Caco-2 (cell line): ENCODE measurements at regions not wholly inside any gene's neighbourhood (a gene's known extent, or its start where the extent isn't known, plus 50 kb on each side); places are given as distances from the start of the nearest gene placed in this dataset.
A peak's percentile ranks its signal among the peaks of the same experiment; 100 is the strongest.

Experiments used
- BruUV-seq: library from RNA; stranded (reverse); fragments of 400-500 nt; replicated peaks from 2 replicates; lab custom pipeline; 2021; lab: Mats Ljungman, UMichigan
- CTCF ChIA-PET: fragments of 300-600 bp; sonication (Branson Sonifier 250); formaldehyde crosslinking; loops from one replicate; lab custom pipeline; 2022; ENCODE audit warnings: antibody characterized with exemption; lab: Charles Lee
- POLR2A ChIA-PET: fragments of 300-600 bp; sonication (Branson Sonifier 250); formaldehyde crosslinking; loops from one replicate; lab custom pipeline; 2022; ENCODE audit warnings: antibody characterized with exemption; lab: Charles Lee
- DNase-seq, 2 experiments: peaks; one replicate each; pipeline versions ENCODE4 v3.0.0 to v3.0.0-alpha.2; 2020 to 2022
- H3K27me3 ChIP-seq: replicated peaks from 2 replicates; pipeline ENCODE4 v1.6.0; 2011; ENCODE audit warnings: low read length; ENCODE audit not compliant: control insufficient read depth, insufficient read depth
- H3K36me3 ChIP-seq: 2 replicates; pipeline ENCODE4 v1.5.1; 2011; ENCODE audit warnings: low read length; ENCODE audit not compliant: control insufficient read depth, insufficient read depth
- H3K4me1 ChIP-seq: fragments of 250-450 bp; sonication (Bioruptor Pico); 2 replicates; pipeline ENCODE4 v1.5.1; 2020; ENCODE audit warnings: mild to moderate bottlenecking
- H3K4me3 ChIP-seq: 2 replicates; pipeline ENCODE4 v1.5.1; 2011; ENCODE audit warnings: low read depth, mild to moderate bottlenecking, control low read depth, low read length
- H3K9me3 ChIP-seq: fragments of 250-450 bp; sonication (Bioruptor Pico); 2 replicates; pipeline ENCODE4 v1.5.1; 2020; ENCODE audit warnings: mild to moderate bottlenecking, moderate library complexity
- H3K27ac Mint-ChIP-seq: one replicate; pipeline ENCODE4 v1.8.0; 2022; ENCODE audit warnings: mixed read lengths; ENCODE audit not compliant: unreplicated experiment
- H3K27me3 Mint-ChIP-seq: one replicate; pipeline ENCODE4 v1.8.0; 2022; ENCODE audit warnings: mixed read lengths; ENCODE audit not compliant: insufficient read depth, unreplicated experiment
- H3K36me3 Mint-ChIP-seq: one replicate; pipeline ENCODE4 v1.8.0; 2022; ENCODE audit warnings: mild to moderate bottlenecking, mixed read lengths; ENCODE audit not compliant: insufficient read depth, unreplicated experiment
- H3K4me1 Mint-ChIP-seq: one replicate; pipeline ENCODE4 v1.8.0; 2022; ENCODE audit warnings: low read depth, mixed read lengths; ENCODE audit not compliant: unreplicated experiment
- H3K4me3 Mint-ChIP-seq: one replicate; pipeline ENCODE4 v1.8.0; 2022; ENCODE audit warnings: mild to moderate bottlenecking, moderate library complexity, mixed read lengths; ENCODE audit not compliant: unreplicated experiment
- H3K9me3 Mint-ChIP-seq: one replicate; pipeline ENCODE4 v1.8.0; 2022; ENCODE audit warnings: mixed read lengths; ENCODE audit not compliant: unreplicated experiment
- CTCF ChIP-seq, 2 experiments: fragments of 200-600 bp in 1 of 2; IDR thresholded peaks; 1 replicate in 1 of 2; 2 replicates in 1 of 2; pipeline versions ENCODE4 v1.5.1 to v1.8.0; 2011 to 2022; ENCODE audit warnings: antibody characterized with exemption in 1 of 2, control low read depth in 1 of 2, inconsistent platforms in 1 of 2, low read depth in 1 of 2, low read length in 1 of 2, mild to moderate bottlenecking in 1 of 2, moderate library complexity in 1 of 2; ENCODE audit not compliant: insufficient read depth in 1 of 2, severe bottlenecking in 1 of 2, unreplicated experiment in 1 of 2
- intact Hi-C: fragments of 100-400 bp; cut with micrococcal nuclease; formaldehyde crosslinking; loops from one replicate; pipeline ENCODE4 v1.10.0; 2022; ENCODE audit not compliant: unreplicated experiment

- ChIA-PET CTCF (interaction anchor here (0.6 to 1.8 kb wide), 7 partner anchors 9 to 69 kb away, joined by 3 to 6 read pairs (median 4); no protein-coding TSS in a partner anchor), POLR2A (interaction anchor here (0.6 to 2.9 kb wide), 10 partner anchors 9 to 88 kb away, joined by 3 to 48 read pairs (median 6); partner anchors contain the start of gene CHD2)
- Histone ChIP-seq H3K4me1 (peaks cover 38% of the 10 kb centered on the region), H3K9me3 (no peaks in the 10 kb centered on the region), H3K4me3 (peak overlapping the region; percentile 17), H3K27me3 (no peaks in the 10 kb centered on the region), H3K36me3 (no peaks in the 10 kb centered on the region)
- intact Hi-C loops: loop anchor here (1.0 to 2.0 kb wide), 5 partner anchors 11 to 80 kb away; partner anchors contain the start of gene CHD2
- Mint-ChIP-seq H3K9me3 (no peaks in the 10 kb centered on the region), H3K27me3 (no peaks in the 10 kb centered on the region), H3K36me3 (peaks cover 20% of the 10 kb centered on the region), H3K4me1 (peaks cover 33% of the 10 kb centered on the region), H3K27ac (peak overlapping the region; percentile 94), H3K4me3 (peak overlapping the region; percentile 83)
- TF ChIP-seq CTCF (IDR thresholded peaks at IDR 0.05; ENCODE audit: insufficient read depth in 1 of 2, low read depth in 1 of 2, low read length in 1 of 2, severe bottlenecking in 1 of 2, unreplicated experiment in 1 of 2): no peak
- TSS peak; percentile 63 for BruUV-seq
- peak; percentile 93 to 95 for DNase-seq
These were observed 79.7 kb upstream of the CHD2 start for GRCh38 chr15:92820236-92821021.

- H3K4me3 ChIP-seq: no peak overlapping the region
- ChIA-PET POLR2A (interaction anchor here (1.2 to 1.7 kb wide), 2 partner anchors 10 to 61 kb away, joined by 6 to 7 read pairs; no protein-coding TSS in a partner anchor), CTCF (interaction anchor here (0.6 to 0.8 kb wide), 2 partner anchors 12 to 18 kb away, joined by 3 read pairs; no protein-coding TSS in a partner anchor)
- Mint-ChIP-seq H3K36me3 (peaks cover 20% of the 10 kb centered on the region), H3K27ac (peak overlapping the region; percentile 94), H3K4me1 (peaks cover 41% of the 10 kb centered on the region), H3K27me3 (no peaks in the 10 kb centered on the region), H3K9me3 (no peaks in the 10 kb centered on the region), H3K4me3 (no peak overlapping the region)
- intact Hi-C loops: loop anchor here (2.0 kb wide), 1 partner anchor 17 kb away; no protein-coding TSS in a partner anchor
- H3K9me3 ChIP-seq: no peaks in the 10 kb centered on the region
- no peaks in the 10 kb centered on the region for H3K27me3 ChIP-seq
- no peak for DNase-seq
- H3K4me1 ChIP-seq: peaks cover 45% of the 10 kb centered on the region
- no peak for TF ChIP-seq CTCF (IDR thresholded peaks at IDR 0.05; ENCODE audit: insufficient read depth in 1 of 2, low read depth in 1 of 2, low read length in 1 of 2, severe bottlenecking in 1 of 2, unreplicated experiment in 1 of 2)
- BruUV-seq: no TSS peak
- no peaks in the 10 kb centered on the region for H3K36me3 ChIP-seq
These were observed 78.5 kb upstream of the CHD2 start for GRCh38 chr15:92821491-92822116.
